Middle frontal gyrus (tissue), 1 donor: ENCODE measurements at regions not wholly inside any gene's neighbourhood (a gene's known extent, or its start where the extent isn't known, plus 50 kb on each side); places are given as distances from the start of the nearest gene placed in this dataset.
"Not testable (repeated sequence)": the region's sequence is repeated elsewhere in the genome, so short reads cannot be mapped to it uniquely, and the experiment has no call there.

Source experiments
- DNase-seq: peaks from one replicate; pipeline ENCODE4 v3.0.0-alpha.2; 2015; ENCODE audit warnings: low spot score; ENCODE audit errors: extremely low spot score

GRCh38 chr6:14549304-14549770, 431.8 kb downstream of the CD83 start:
- DNase-seq: no peak

GRCh38 chr6:14549871-14550270, 432.3 kb downstream of the CD83 start:
- DNase-seq: no peak

- DNase-seq: no peak
Observed at GRCh38 chr6:14550410-14550809, 432.8 kb downstream of the CD83 start.

GRCh38 chr6:14550822-14551221, 433.2 kb downstream of the CD83 start:
- no peak for DNase-seq

- DNase-seq: not testable (repeated sequence)
Observed at GRCh38 chr6:14551601-14552000, 434.0 kb downstream of the CD83 start.

- no peak for DNase-seq
Observed at GRCh38 chr6:14552891-14553290, 435.3 kb downstream of the CD83 start.

- no peak for DNase-seq
Observed at GRCh38 chr6:14553515-14553914, 435.9 kb downstream of the CD83 start.

GRCh38 chr6:14555804-14556203, 438.2 kb downstream of the CD83 start:
- DNase-seq: no peak

GRCh38 chr6:14559746-14560536, 442.4 kb downstream of the CD83 start:
- DNase-seq: no peak

GRCh38 chr6:14561563-14561962, 444.0 kb downstream of the CD83 start:
- DNase-seq: not testable (repeated sequence)

GRCh38 chr6:14567842-14568241, 450.3 kb downstream of the CD83 start:
- no peak for DNase-seq

- DNase-seq: no peak
Observed at GRCh38 chr6:14569394-14569793, 451.8 kb downstream of the CD83 start.

GRCh38 chr6:14569874-14570273, 452.3 kb downstream of the CD83 start:
- DNase-seq: not testable (repeated sequence)

- DNase-seq: no peak
Observed at GRCh38 chr6:14571001-14571400, 453.4 kb downstream of the CD83 start.

- no peak for DNase-seq
Observed at GRCh38 chr6:14571746-14572145, 454.2 kb downstream of the CD83 start.

- DNase-seq: no peak
Observed at GRCh38 chr6:14573267-14573666, 455.7 kb downstream of the CD83 start.

- no peak for DNase-seq
Observed at GRCh38 chr6:14573703-14574290, 456.2 kb downstream of the CD83 start.

- DNase-seq: no peak
Observed at GRCh38 chr6:14575961-14576360, 458.4 kb downstream of the CD83 start.

GRCh38 chr6:14578994-14579393, 461.4 kb downstream of the CD83 start:
- no peak for DNase-seq

- DNase-seq: no peak
Observed at GRCh38 chr6:14582749-14583148, 465.2 kb downstream of the CD83 start.

GRCh38 chr6:14583826-14584225, 466.3 kb downstream of the CD83 start:
- DNase-seq: no peak

- no peak for DNase-seq
Observed at GRCh38 chr6:14584450-14584849, 466.9 kb downstream of the CD83 start.

GRCh38 chr6:14585689-14586088, 468.1 kb downstream of the CD83 start:
- DNase-seq: no peak
